ENCODE measurements at regions not wholly inside any gene's neighbourhood (a gene's known extent, or its start where the extent isn't known, plus 50 kb on each side); places are given as distances from the start of the nearest gene placed in this dataset.

GRCh38 chr15:93543093-93543492 is 454.1 kb upstream of the RGMA start:
- Histone ChIP-seq H3K4me3 (no peak overlapping the region), H4K20me1 (replicated peaks; ENCODE audit: control insufficient read depth, insufficient read depth, low read length) (no peaks in the 10 kb centered on the region), H3K36me3 (ENCODE audit: control insufficient read depth, insufficient read depth, low read length) (no peaks in the 10 kb centered on the region), H3K4me1 (replicated peaks in 1 of 2; ENCODE audit: control insufficient read depth in 2 of 2, insufficient read depth in 2 of 2, low read length in 2 of 2) (no peaks in the 10 kb centered on the region), H3K9me3 (replicated peaks; ENCODE audit: control insufficient read depth, insufficient read depth, low read depth, low read length) (no peaks in the 10 kb centered on the region), H2AFZ (ENCODE audit: low read depth, low read length) (no peak overlapping the region), H3K27ac (ENCODE audit: extremely low read depth, low read depth, low read length) (no peak overlapping the region), H3K9me1 (ENCODE audit: control insufficient read depth, insufficient read depth, low read length) (no peaks in the 10 kb centered on the region), H3K79me2 (ENCODE audit: control insufficient read depth, insufficient read depth, low read length) (no peaks in the 10 kb centered on the region), H3K4me2 (ENCODE audit: insufficient read depth, low read length) (no peak overlapping the region), H3K9ac (ENCODE audit: insufficient read depth in 1 of 2, low read depth in 2 of 2, low read length in 2 of 2) (no peak overlapping the region), H3K27me3 (ENCODE audit: control insufficient read depth in 2 of 2, insufficient read depth in 2 of 2, low read length in 2 of 2) (no peaks in the 10 kb centered on the region)
- no peak for ATAC-seq
- in situ Hi-C loops (cut with MboI), result no loop called here
- ChIA-PET POLR2A (no interaction called here), CTCF (ENCODE audit: low intra/inter-chr PET ratio) (no interaction called here)
- FAIRE-seq, result no peak
- no TSS peak for BruUV-seq (replicated peaks)
- intact Hi-C loops (cut with micrococcal nuclease), result no loop called here
- WGBS (ENCODE audit: insufficient coverage, low coverage, missing lambda C conversion rate), result 0% methylated on average over 3 of the region's 3 CpGs
- TF ChIP-seq STAT5B (CRISPR knock-in tag; IDR thresholded peaks at IDR 0.05) (no peak), TCF3 (CRISPR knock-in tag; IDR thresholded peaks at IDR 0.05) (no peak), CHD4 (IDR thresholded peaks at IDR 0.05; ENCODE audit: insufficient read depth, insufficient replicate concordance, low read depth, low read length, poor library complexity, severe bottlenecking) (no peak)
- DNase-seq (ENCODE audit: extremely low read depth in 1 of 4, low spot score in 3 of 4), result no peak

- Histone ChIP-seq H4K20me1 (replicated peaks; ENCODE audit: control insufficient read depth, insufficient read depth, low read length) (no peaks in the 10 kb centered on the region), H3K9ac (ENCODE audit: insufficient read depth in 1 of 2, low read depth in 2 of 2, low read length in 2 of 2) (no peak overlapping the region), H3K27ac (ENCODE audit: extremely low read depth, low read depth, low read length) (no peak overlapping the region), H3K4me3 (no peak overlapping the region), H3K36me3 (ENCODE audit: control insufficient read depth, insufficient read depth, low read length) (no peaks in the 10 kb centered on the region), H3K79me2 (ENCODE audit: control insufficient read depth, insufficient read depth, low read length) (no peaks in the 10 kb centered on the region), H3K9me3 (replicated peaks; ENCODE audit: control insufficient read depth, insufficient read depth, low read depth, low read length) (no peaks in the 10 kb centered on the region), H3K4me1 (replicated peaks in 1 of 2; ENCODE audit: control insufficient read depth in 2 of 2, insufficient read depth in 2 of 2, low read length in 2 of 2) (no peaks in the 10 kb centered on the region), H2AFZ (ENCODE audit: low read depth, low read length) (no peak overlapping the region), H3K4me2 (ENCODE audit: insufficient read depth, low read length) (no peak overlapping the region), H3K27me3 (ENCODE audit: control insufficient read depth in 2 of 2, insufficient read depth in 2 of 2, low read length in 2 of 2) (no peaks in the 10 kb centered on the region), H3K9me1 (ENCODE audit: control insufficient read depth, insufficient read depth, low read length) (no peaks in the 10 kb centered on the region)
- BruUV-seq (replicated peaks), result no TSS peak
- DNase-seq (ENCODE audit: extremely low read depth in 1 of 4, low spot score in 3 of 4) (no peak), FAIRE-seq (no peak), ATAC-seq (no peak)
- ChIA-PET POLR2A (no interaction called here), CTCF (ENCODE audit: low intra/inter-chr PET ratio) (no interaction called here)
- no peak for TF ChIP-seq NFYB (IDR thresholded peaks at IDR 0.05; ENCODE audit: extremely low read depth, insufficient read length)
- no peak for TF ChIP-seq FOXJ2 (tag; IDR thresholded peaks at IDR 0.05)
- no peak for TF ChIP-seq HMG20A (CRISPR knock-in tag; conservative IDR thresholded peaks at IDR 0.05)
- TF ChIP-seq ZNF57 (CRISPR knock-in tag; IDR thresholded peaks at IDR 0.05), result no peak
- TF ChIP-seq CBX5 (IDR thresholded peaks at IDR 0.05; ENCODE audit: borderline replicate concordance, low read depth), result no peak
- no peak for TF ChIP-seq PTRF (tag; IDR thresholded peaks at IDR 0.05)
- TF ChIP-seq, protein P1, sequence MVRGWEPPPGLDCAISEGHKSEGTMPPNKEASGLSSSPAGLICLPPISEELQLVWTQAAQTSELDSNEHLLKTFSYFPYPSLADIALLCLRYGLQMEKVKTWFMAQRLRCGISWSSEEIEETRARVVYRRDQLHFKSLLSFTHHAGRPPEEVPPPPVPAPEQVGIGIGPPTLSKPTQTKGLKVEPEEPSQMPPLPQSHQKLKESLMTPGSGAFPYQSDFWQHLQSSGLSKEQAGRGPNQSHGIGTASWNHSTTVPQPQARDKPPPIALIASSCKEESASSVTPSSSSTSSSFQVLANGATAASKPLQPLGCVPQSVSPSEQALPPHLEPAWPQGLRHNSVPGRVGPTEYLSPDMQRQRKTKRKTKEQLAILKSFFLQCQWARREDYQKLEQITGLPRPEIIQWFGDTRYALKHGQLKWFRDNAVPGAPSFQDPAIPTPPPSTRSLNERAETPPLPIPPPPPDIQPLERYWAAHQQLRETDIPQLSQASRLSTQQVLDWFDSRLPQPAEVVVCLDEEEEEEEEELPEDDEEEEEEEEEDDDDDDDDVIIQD (CRISPR knock-in tag; IDR thresholded peaks at IDR 0.05), result no peak
- TF ChIP-seq ZNF780A (CRISPR knock-in tag; IDR thresholded peaks at IDR 0.05), result no peak
- no peak for TF ChIP-seq PKNOX1 (IDR thresholded peaks at IDR 0.05)
- no peak for TF ChIP-seq FOS (IDR thresholded peaks at IDR 0.05; ENCODE audit: extremely low read depth, insufficient read length)
- in situ Hi-C loops (cut with MboI) (no loop called here), intact Hi-C loops (cut with micrococcal nuclease) (no loop called here)
- 0% methylated on average over 5 of the region's 5 CpGs for WGBS (ENCODE audit: insufficient coverage, low coverage, missing lambda C conversion rate)
Measured at GRCh38 chr15:93527374-93528050, 438.5 kb upstream of the RGMA start.

Data from K562 (cell line).